ENCODE measurements at regions not wholly inside any gene's neighbourhood (a gene's known extent, or its start where the extent isn't known, plus 50 kb on each side); places are given as distances from the start of the nearest gene placed in this dataset.

DNA sequence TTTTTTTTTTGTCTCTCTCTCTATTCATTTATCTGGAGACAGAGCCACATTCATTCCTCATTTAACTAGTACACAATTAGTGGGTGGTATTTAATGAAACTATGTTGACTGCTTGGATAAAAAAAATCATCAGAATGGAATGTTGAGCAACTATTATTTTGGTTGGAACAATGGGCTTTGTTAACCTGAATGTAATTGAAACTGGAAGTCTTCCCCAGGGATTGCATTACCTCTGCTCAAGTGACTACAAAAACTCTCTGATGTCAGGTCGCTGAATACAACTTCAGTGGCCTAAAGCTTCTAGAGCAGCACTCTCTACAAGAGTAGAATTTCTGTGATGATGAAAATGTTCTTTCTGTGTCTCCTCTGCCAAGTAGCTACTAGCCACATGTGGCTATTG is 295.8 kb downstream of the DEPDC1B start:
- TF ChIP-seq, protein P1, sequence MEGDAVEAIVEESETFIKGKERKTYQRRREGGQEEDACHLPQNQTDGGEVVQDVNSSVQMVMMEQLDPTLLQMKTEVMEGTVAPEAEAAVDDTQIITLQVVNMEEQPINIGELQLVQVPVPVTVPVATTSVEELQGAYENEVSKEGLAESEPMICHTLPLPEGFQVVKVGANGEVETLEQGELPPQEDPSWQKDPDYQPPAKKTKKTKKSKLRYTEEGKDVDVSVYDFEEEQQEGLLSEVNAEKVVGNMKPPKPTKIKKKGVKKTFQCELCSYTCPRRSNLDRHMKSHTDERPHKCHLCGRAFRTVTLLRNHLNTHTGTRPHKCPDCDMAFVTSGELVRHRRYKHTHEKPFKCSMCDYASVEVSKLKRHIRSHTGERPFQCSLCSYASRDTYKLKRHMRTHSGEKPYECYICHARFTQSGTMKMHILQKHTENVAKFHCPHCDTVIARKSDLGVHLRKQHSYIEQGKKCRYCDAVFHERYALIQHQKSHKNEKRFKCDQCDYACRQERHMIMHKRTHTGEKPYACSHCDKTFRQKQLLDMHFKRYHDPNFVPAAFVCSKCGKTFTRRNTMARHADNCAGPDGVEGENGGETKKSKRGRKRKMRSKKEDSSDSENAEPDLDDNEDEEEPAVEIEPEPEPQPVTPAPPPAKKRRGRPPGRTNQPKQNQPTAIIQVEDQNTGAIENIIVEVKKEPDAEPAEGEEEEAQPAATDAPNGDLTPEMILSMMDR (IDR thresholded peaks at IDR 0.05; ENCODE audit: insufficient read depth in 1 of 2, low read depth in 1 of 2, low read length in 1 of 2, severe bottlenecking in 1 of 2, unreplicated experiment in 1 of 2): no peak
- H3K36me3 ChIP-seq (ENCODE audit: control insufficient read depth, insufficient read depth, low read length): no peaks in the 10 kb centered on the region
- no peaks in the 10 kb centered on the region for H3K4me1 Mint-ChIP-seq (ENCODE audit: low read depth, unreplicated experiment)
- no peak overlapping the region for H3K27ac Mint-ChIP-seq (ENCODE audit: unreplicated experiment)
- no peaks in the 10 kb centered on the region for H3K27me3 ChIP-seq (replicated peaks; ENCODE audit: control insufficient read depth, insufficient read depth, low read length)
- no peaks in the 10 kb centered on the region for H3K9me3 ChIP-seq
- no peak for DNase-seq
- BruUV-seq (replicated peaks): no TSS peak
- CTCF ChIA-PET: no interaction called here
- no peak overlapping the region for H3K4me3 Mint-ChIP-seq (ENCODE audit: unreplicated experiment)
- no peaks in the 10 kb centered on the region for H3K9me3 Mint-ChIP-seq (ENCODE audit: unreplicated experiment)
- no peaks in the 10 kb centered on the region for H3K27me3 Mint-ChIP-seq (ENCODE audit: insufficient read depth, unreplicated experiment)
- intact Hi-C loops (cut with micrococcal nuclease; ENCODE audit: unreplicated experiment): no loop called here
- no peaks in the 10 kb centered on the region for H3K4me1 ChIP-seq
- no peak overlapping the region for H3K4me3 ChIP-seq (ENCODE audit: low read depth, low read length)
- H3K36me3 Mint-ChIP-seq (ENCODE audit: insufficient read depth, unreplicated experiment): no peaks in the 10 kb centered on the region
- POLR2A ChIA-PET: no interaction called here

DNA sequence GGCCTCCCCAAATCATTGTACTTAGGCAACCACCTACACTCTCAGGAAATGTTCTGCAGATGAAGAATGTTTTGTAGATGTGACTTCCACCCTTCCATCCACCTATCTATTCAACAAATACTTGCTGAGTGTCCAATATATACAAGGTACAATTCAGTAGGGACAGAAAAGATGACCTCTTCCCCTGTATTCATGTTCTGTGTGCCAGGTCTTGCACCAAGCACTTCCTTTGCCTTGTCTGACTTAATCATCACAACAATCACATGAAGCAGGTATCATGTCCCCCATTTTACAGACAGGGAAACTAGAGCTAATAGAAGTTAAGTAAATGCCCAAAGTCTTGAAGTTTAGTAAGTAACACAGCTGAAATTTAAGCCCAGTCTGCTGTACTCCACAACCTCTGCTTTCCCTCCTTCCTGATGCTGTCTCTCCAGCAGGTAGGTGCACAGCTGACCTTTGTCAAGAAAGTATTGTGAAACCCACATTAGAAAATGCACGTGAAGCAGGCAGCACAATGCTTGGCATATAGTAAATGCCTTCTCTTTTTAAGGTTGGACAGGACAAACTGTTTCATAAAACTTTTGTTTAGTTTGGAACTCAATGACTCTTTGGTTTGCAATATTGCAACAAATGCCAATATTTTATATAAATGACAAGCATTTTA is 296.5 kb downstream of the DEPDC1B start:
- no peaks in the 10 kb centered on the region for H3K27me3 ChIP-seq (replicated peaks; ENCODE audit: control insufficient read depth, insufficient read depth, low read length)
- H3K4me1 ChIP-seq: no peaks in the 10 kb centered on the region
- ChIA-PET CTCF (no interaction called here), POLR2A (no interaction called here)
- intact Hi-C loops (cut with micrococcal nuclease; ENCODE audit: unreplicated experiment): no loop called here
- H3K27ac Mint-ChIP-seq (ENCODE audit: unreplicated experiment): no peak overlapping the region
- H3K9me3 ChIP-seq: no peaks in the 10 kb centered on the region
- TF ChIP-seq, protein P1 (IDR thresholded peaks at IDR 0.05; ENCODE audit: insufficient read depth in 1 of 2, low read depth in 1 of 2, low read length in 1 of 2, severe bottlenecking in 1 of 2, unreplicated experiment in 1 of 2): no peak
- H3K4me3 ChIP-seq (ENCODE audit: low read depth, low read length): no peak overlapping the region
- no peaks in the 10 kb centered on the region for H3K36me3 ChIP-seq (ENCODE audit: control insufficient read depth, insufficient read depth, low read length)
- no peaks in the 10 kb centered on the region for H3K36me3 Mint-ChIP-seq (ENCODE audit: insufficient read depth, unreplicated experiment)
- BruUV-seq (replicated peaks): no TSS peak
- H3K27me3 Mint-ChIP-seq (ENCODE audit: insufficient read depth, unreplicated experiment): no peaks in the 10 kb centered on the region
- H3K9me3 Mint-ChIP-seq (ENCODE audit: unreplicated experiment): no peaks in the 10 kb centered on the region
- no peaks in the 10 kb centered on the region for H3K4me1 Mint-ChIP-seq (ENCODE audit: low read depth, unreplicated experiment)
- no peak overlapping the region for H3K4me3 Mint-ChIP-seq (ENCODE audit: unreplicated experiment)
- DNase-seq: no peak

DNA sequence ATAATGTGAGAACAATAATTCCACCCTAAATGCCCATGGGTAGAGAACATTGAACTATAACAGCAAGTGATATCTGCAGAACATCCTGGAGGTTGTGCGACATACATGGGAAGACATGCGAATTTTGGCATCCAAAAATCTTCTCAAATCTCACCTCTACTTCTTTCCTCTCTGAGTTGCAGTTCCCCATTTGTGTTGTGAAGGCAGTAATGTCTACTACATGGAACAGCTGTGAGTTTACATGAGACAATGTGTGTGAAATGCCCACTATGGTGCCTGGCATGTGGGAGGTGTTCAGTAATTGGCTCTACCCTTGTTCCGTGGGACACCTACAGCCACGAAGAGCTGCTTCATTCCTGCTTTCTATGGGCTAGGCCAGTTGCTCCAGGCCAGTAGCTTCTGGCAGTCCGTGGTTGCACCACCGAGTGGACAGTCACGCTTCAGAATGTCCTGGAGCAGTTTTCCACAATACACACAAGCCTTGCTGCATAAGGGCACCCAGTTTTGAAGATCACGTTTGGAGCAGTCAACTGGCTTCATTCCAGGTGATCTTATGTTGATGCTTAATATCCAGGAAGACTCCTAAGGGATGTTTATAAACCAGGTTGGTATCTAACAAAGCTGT is 297.7 kb downstream of the DEPDC1B start:
- BruUV-seq (replicated peaks): no TSS peak
- POLR2A ChIA-PET: interaction anchor here (0.6 kb wide), 1 partner anchor 563 kb away, joined by 3 read pairs; no protein-coding TSS in a partner anchor
- no peak for DNase-seq
- no peaks in the 10 kb centered on the region for H3K9me3 ChIP-seq
- no peak overlapping the region for H3K4me3 Mint-ChIP-seq (ENCODE audit: unreplicated experiment)
- H3K36me3 ChIP-seq (ENCODE audit: control insufficient read depth, insufficient read depth, low read length): no peaks in the 10 kb centered on the region
- no peaks in the 10 kb centered on the region for H3K4me1 Mint-ChIP-seq (ENCODE audit: low read depth, unreplicated experiment)
- no peaks in the 10 kb centered on the region for H3K27me3 ChIP-seq (replicated peaks; ENCODE audit: control insufficient read depth, insufficient read depth, low read length)
- TF ChIP-seq, protein P1 (IDR thresholded peaks at IDR 0.05; ENCODE audit: insufficient read depth in 1 of 2, low read depth in 1 of 2, low read length in 1 of 2, severe bottlenecking in 1 of 2, unreplicated experiment in 1 of 2): no peak
- no peaks in the 10 kb centered on the region for H3K9me3 Mint-ChIP-seq (ENCODE audit: unreplicated experiment)
- CTCF ChIA-PET: no interaction called here
- no peak overlapping the region for H3K27ac Mint-ChIP-seq (ENCODE audit: unreplicated experiment)
- no peaks in the 10 kb centered on the region for H3K4me1 ChIP-seq
- intact Hi-C loops (cut with micrococcal nuclease; ENCODE audit: unreplicated experiment): no loop called here
- H3K27me3 Mint-ChIP-seq (ENCODE audit: insufficient read depth, unreplicated experiment): no peaks in the 10 kb centered on the region
- no peaks in the 10 kb centered on the region for H3K36me3 Mint-ChIP-seq (ENCODE audit: insufficient read depth, unreplicated experiment)
- H3K4me3 ChIP-seq (ENCODE audit: low read depth, low read length): no peak overlapping the region
